ENCODE measurements at regions not wholly inside any gene's neighbourhood (a gene's known extent, or its start where the extent isn't known, plus 50 kb on each side); places are given as distances from the start of the nearest gene placed in this dataset.

- DNase-seq (ENCODE audit: low read depth in 2 of 2): no peak
Measured at GRCh38 chr12:126830778-126831680, 1435.9 kb upstream of the TMEM132C start.

GRCh38 chr12:126837697-126838096 lies 1429.3 kb upstream of the TMEM132C start:
- no peak for DNase-seq (ENCODE audit: low read depth in 2 of 2)

GRCh38 chr12:126843915-126844669 lies 1422.9 kb upstream of the TMEM132C start:
- no peak for DNase-seq (ENCODE audit: low read depth in 2 of 2)

GRCh38 chr12:126847005-126847629 lies 1419.9 kb upstream of the TMEM132C start:
- DNase-seq (ENCODE audit: low read depth in 2 of 2): no peak

DNA sequence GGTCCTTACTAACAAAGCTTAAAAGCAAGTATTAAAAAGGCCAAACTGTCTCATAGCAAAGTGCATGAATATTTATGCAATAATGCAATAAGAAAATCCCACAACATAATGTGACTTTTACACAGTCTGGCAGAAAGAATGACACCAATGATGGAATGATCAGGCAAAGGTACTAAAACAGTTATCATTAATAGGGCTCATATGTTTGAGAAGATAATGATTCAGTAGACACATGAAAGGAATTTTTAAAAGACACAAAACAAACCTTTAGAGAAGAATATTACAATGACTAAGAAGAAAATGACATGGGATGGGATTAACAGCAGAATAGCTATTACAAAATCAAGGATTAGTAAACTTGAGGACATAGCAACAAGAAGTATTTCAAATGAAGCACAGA lies 1411.2 kb upstream of the TMEM132C start:
- DNase-seq (ENCODE audit: low read depth in 2 of 2): no peak

DNA sequence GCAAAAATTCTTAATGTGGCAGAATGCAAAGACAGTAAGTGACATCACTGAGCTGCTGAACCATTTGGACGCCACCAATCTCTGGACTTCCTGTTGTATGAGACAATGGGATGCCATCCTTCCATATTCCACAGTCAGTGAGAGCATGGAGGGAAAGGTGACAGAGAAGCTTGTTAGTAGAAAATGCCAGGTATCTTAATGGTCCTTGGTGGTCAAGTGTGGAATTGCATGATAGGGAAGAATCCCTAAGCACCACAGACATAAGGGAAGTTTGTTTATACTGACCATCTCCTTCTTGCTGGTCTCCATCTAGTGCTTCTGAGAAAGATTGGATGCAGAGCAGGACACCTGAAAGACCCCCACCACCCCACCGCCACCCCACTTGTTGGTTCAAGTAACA lies 1410.0 kb upstream of the TMEM132C start:
- no peak for DNase-seq (ENCODE audit: low read depth in 2 of 2)

DNA sequence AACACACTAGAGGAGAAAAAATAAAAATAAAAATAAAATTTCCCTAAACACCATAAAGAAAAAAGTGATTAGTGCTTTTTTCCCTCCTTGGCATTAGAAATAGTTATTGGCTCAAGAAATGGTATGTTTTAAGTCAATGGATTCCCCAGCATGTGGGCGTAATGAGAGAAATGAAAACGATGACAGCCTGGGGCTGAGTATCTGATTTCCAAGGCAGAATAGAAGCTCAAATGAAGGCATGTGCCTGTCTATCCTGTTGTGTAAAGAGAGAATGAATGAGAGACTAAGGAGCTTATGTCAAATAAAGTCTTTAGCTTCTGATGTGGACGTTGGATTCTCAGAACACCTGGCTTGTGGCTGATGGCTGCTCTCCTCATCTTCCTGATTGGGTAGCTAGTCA lies 1408.4 kb upstream of the TMEM132C start:
- DNase-seq (ENCODE audit: low read depth in 2 of 2): no peak

GRCh38 chr12:126860210-126860609 lies 1406.8 kb upstream of the TMEM132C start:
- no peak for DNase-seq (ENCODE audit: low read depth in 2 of 2)

DNA sequence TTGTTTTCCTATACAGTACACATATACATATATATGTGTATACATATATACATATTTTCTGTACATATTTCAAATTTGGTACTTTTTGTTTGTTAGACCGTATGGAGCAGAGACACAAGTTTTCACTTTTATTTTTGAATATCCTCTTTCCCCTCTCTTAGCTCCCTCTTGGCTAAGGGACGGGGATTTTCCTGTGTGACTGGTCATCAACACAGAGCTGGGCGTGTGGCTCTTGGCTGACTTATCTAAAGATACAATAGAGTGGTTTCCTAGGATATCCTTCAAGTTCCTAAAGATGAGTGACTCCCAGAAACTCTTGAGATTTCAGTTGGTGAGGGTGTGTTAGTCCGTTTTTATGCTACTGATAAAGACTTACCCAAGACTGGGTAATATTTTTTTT lies 1404.5 kb upstream of the TMEM132C start:
- no peak for DNase-seq (ENCODE audit: low read depth in 2 of 2)

- no peak for DNase-seq (ENCODE audit: low read depth in 2 of 2)
Measured at GRCh38 chr12:126869644-126870043, 1397.3 kb upstream of the TMEM132C start.

GRCh38 chr12:126873701-126874100 lies 1393.3 kb upstream of the TMEM132C start:
- DNase-seq (ENCODE audit: low read depth in 2 of 2): no peak

DNA sequence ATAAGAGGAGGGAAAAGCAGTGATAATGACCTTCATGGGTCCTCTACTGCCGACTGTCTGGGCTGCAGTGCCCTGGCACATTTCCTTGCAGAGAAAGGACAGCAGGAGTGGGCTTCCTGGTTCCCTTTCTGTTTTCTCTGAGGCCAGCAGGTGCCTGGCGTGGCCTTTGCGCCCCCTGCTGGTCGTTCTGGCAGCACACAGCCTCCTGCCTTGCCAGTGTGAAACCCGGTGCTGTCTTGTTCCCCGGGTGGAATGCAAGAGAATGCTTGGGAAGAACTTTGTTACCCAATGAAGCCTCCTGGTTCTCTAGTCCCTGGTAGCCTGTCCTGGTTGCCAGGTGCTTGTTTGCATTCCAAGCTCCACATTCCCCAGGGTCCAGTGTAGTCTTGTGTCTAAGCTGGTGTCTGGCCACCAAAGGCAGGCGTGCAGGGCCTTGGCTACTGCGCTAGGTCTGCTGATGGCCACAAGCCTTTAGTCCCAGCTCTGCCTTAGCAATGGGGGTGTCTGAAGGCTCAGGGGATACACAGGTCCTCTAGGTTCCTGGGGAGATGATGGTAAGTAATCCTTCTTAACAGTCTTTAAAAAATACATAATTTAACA lies 1392.4 kb upstream of the TMEM132C start:
- DNase-seq (ENCODE audit: low read depth in 2 of 2): peak; percentile 3 to 11

DNA sequence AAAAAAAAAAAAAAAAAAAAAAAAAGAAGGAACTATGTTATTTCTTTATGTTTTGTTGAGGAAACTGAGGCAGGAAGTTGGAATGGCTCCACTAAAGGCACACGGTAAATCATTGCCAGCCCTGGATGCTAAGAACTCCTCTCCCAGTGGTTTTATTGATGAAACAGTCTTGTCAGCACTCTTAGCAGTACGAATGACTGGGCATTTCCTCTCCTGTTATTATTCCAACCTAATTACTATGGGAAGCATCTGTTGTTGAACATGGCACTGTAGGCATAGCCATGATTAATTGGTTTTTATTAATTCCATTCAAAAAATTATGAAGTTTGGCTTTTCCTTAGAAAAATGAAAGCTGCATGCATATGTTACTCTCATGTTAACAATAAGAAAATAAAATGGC lies 1387.1 kb upstream of the TMEM132C start:
- no peak for DNase-seq (ENCODE audit: low read depth in 2 of 2)

- DNase-seq (ENCODE audit: low read depth in 2 of 2): no peak
Measured at GRCh38 chr12:126883697-126884096, 1383.3 kb upstream of the TMEM132C start.

- DNase-seq (ENCODE audit: low read depth in 2 of 2): no peak
Measured at GRCh38 chr12:126889501-126889900, 1377.5 kb upstream of the TMEM132C start.

- DNase-seq (ENCODE audit: low read depth in 2 of 2): no peak
Measured at GRCh38 chr12:126890097-126890496, 1376.9 kb upstream of the TMEM132C start.

GRCh38 chr12:126891789-126892188 lies 1375.2 kb upstream of the TMEM132C start:
- no peak for DNase-seq (ENCODE audit: low read depth in 2 of 2)

DNA sequence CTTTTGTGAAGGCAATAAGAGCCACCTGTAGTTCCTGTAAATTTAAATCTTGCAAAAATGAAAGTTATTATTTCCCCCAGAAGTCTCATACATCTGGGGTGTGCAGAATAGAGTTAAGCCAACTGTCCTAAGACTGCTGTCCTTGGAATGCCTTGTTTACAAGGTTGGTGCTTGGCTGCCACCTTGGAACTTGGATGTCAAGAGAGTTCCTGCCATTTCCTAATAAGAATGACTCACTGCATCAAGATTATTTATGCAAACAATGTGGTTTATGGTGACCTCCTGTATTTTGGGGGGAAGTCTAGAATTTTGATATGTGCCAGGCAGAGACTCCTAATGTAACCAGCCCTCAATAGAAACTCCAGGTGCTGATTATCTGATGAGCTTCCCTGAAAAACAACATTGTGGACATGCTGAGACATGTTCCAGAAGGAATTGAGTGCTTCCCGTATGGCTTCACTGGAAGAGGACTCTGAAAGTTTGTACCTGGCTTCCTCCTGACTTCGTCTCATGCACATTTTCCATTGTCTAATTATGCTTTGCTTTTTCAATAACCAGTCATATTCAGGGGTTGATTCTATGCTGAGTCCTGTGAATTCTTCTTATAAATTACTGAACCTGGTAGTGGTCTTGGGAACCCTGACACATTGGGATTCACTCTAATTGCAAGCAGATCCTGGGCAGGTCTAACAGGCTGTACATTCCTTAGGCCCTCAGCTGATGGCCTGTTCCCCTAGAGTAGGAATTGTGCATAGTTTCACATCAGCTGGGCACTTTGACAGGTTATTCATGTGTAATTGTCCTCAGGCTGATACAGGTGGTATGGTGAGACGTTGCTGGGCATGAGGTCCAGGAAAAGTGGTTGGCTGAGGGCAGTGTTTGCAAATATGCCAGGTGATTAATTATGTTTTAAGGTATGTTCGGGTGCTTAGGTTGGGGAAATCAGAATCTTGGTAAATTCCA lies 1370.7 kb upstream of the TMEM132C start:
- DNase-seq (ENCODE audit: low read depth in 2 of 2): no peak

DNA sequence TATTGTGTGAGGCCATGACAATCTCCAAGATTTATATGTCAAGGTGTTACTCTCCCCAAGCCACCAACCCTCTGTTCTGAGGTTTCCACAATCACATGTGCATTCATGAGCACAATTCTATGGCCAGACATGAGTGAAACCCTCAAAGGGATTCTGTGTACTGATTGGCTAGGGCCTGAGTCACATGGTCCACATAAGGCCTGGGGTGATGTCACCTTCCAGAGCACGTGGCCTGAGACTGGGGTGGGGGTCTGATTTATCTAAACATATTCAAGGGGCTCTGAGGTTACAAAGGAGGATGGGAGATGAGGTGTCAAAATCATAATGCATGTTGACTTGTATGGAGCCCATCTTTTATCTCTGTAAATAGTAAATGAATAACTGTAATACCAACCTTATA lies 1369.9 kb upstream of the TMEM132C start:
- no peak for DNase-seq (ENCODE audit: low read depth in 2 of 2)

DNA sequence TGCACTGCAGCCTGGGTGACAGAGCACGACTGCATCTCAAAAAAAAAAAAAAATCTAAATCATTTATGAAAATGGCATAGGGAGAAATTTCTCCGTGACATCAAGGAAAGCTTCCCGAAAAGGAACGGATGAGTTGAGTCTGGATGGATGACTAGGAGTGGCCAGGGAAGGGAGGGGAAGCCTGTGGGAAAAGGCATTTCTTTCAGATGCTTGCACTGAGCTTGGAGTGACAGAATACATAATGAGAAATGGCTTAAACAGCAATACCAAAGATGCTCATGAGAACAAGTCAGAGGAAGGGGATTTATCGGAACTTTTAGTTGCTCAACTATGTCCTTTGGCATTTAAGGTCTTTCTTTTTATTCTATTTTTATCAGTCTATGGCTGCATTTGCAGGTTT lies 1369.2 kb upstream of the TMEM132C start:
- no peak for DNase-seq (ENCODE audit: low read depth in 2 of 2)

DNA sequence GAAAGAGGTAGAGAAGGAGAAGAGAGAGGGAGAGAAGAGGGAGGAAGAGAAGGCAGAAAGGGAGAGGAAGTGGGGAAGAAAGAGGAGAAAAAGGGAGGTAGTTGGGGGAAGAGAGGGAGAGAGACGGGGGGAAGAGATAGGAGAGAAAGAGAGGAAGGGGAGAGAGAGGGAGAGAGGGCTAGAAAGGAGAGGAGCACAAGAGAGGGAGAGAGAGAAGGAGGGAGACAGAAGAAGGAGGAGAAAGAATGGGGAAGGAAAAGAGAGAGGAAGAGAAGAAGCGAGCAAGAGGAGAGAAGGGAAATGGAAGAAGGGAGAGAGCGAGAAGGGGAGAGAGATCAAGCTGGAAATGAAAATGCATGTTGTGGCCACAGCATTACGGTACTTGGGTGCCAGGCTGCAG lies 1368.4 kb upstream of the TMEM132C start:
- DNase-seq (ENCODE audit: low read depth in 2 of 2): no peak
